GM23338 (cell line): ENCODE measurements at regions not wholly inside any gene's neighbourhood (a gene's known extent, or its start where the extent isn't known, plus 50 kb on each side); places are given as distances from the start of the nearest gene placed in this dataset.

Experiments
- ATAC-seq: fragments of 200-7000 bp; cut with Tn5 transposase; 3 replicates; pipeline ENCODE4 v1.9.1; 2020
- DNase-seq: peaks from one replicate; pipeline ENCODE4 v3.0.0-alpha.2; 2015; ENCODE audit warnings: low spot score
- H2AFZ ChIP-seq: fragments of 200-600 bp; sonication (generic); 2 replicates; pipeline ENCODE4 v1.8.0; 2016; ENCODE audit warnings: antibody characterized with exemption, mild to moderate bottlenecking, moderate library complexity
- H3F3A ChIP-seq: fragments of 200-600 bp; sonication (generic); replicated peaks from 2 replicates; pipeline ENCODE4 v1.8.0; 2017; ENCODE audit warnings: antibody characterized with exemption, mixed run types, low read depth
- H3K27ac ChIP-seq: fragments of 200-600 bp; sonication (generic); 2 replicates; pipeline ENCODE4 v1.6.1; 2016; ENCODE audit warnings: low read depth
- H3K27me3 ChIP-seq: fragments of 200-600 bp; sonication (generic); 2 replicates; pipeline ENCODE4 v1.8.0; 2016; ENCODE audit warnings: mild to moderate bottlenecking, mixed run types, moderate library complexity; ENCODE audit not compliant: insufficient read depth
- H3K36me3 ChIP-seq: fragments of 200-600 bp; sonication (generic); 2 replicates; pipeline ENCODE4 v1.8.0; 2016; ENCODE audit warnings: mild to moderate bottlenecking; ENCODE audit not compliant: insufficient read depth
- H3K4me1 ChIP-seq: fragments of 200-600 bp; sonication (generic); 2 replicates; pipeline ENCODE4 v1.8.0; 2016; ENCODE audit warnings: mild to moderate bottlenecking, moderate library complexity; ENCODE audit not compliant: insufficient read depth
- H3K4me2 ChIP-seq: fragments of 200-600 bp; sonication (generic); 2 replicates; pipeline ENCODE4 v1.7.1; 2017; ENCODE audit warnings: mixed run types
- H3K4me3 ChIP-seq: fragments of 200-600 bp; sonication (generic); 2 replicates; pipeline ENCODE4 v1.6.1; 2016; ENCODE audit warnings: mixed run types
- H3K79me2 ChIP-seq: fragments of 200-600 bp; sonication (generic); replicated peaks from 2 replicates; pipeline ENCODE4 v1.8.0; 2017; ENCODE audit warnings: mild to moderate bottlenecking; ENCODE audit not compliant: insufficient read depth
- H3K9me2 ChIP-seq: fragments of 200-600 bp; sonication (generic); 2 replicates; pipeline ENCODE4 v1.8.0; 2017; ENCODE audit not compliant: insufficient read depth
- H4K20me1 ChIP-seq: fragments of 200-600 bp; sonication (generic); replicated peaks from 2 replicates; pipeline ENCODE4 v1.8.0; 2017; ENCODE audit warnings: mild to moderate bottlenecking; ENCODE audit not compliant: insufficient read depth
- H3K27ac Mint-ChIP-seq: 2 replicates; pipeline ENCODE4 v1.8.0; 2020; ENCODE audit warnings: inconsistent platforms, mild to moderate bottlenecking, moderate library complexity, mixed read lengths
- H3K27me3 Mint-ChIP-seq: 3 replicates; pipeline ENCODE4 v1.8.0; 2022; ENCODE audit warnings: low read depth, mild to moderate bottlenecking, moderate library complexity, mixed read lengths, inconsistent platforms; ENCODE audit not compliant: insufficient read depth, poor library complexity
- H3K36me3 Mint-ChIP-seq: 3 replicates; pipeline ENCODE4 v1.8.0; 2021; ENCODE audit warnings: low read depth, mild to moderate bottlenecking, inconsistent platforms, moderate library complexity, mixed read lengths
- H3K4me1 Mint-ChIP-seq: 3 replicates; pipeline ENCODE4 v1.8.0; 2020; ENCODE audit warnings: mild to moderate bottlenecking, inconsistent platforms, mixed read lengths
- H3K4me3 Mint-ChIP-seq: 3 replicates; pipeline ENCODE4 v1.8.0; 2021; ENCODE audit warnings: moderate library complexity, mild to moderate bottlenecking, inconsistent platforms, mixed read lengths
- H3K9me3 Mint-ChIP-seq: 3 replicates; pipeline ENCODE4 v1.8.0; 2020; ENCODE audit warnings: moderate library complexity, mild to moderate bottlenecking, inconsistent platforms, mixed read lengths
- CREB1 ChIP-seq: fragments of 250-450 bp; sonication (Bioruptor Pico); IDR thresholded peaks from 2 replicates; pipeline ENCODE4 v1.5.0; 2020; ENCODE audit warnings: low read depth, mild to moderate bottlenecking, moderate library complexity
- CTCF ChIP-seq, 2 experiments: fragments of 200-600 bp in 1 of 2; sonication (generic) in 1 of 2; conservative IDR thresholded peaks; 2 replicates each; pipeline versions ENCODE4 v1.5.1 to v1.6.1; 2016 to 2017; ENCODE audit warnings: antibody characterized with exemption in 2 of 2, low read depth in 2 of 2, mild to moderate bottlenecking in 2 of 2, moderate library complexity in 1 of 2
- ETS1 ChIP-seq: IDR thresholded peaks from 2 replicates; pipeline ENCODE4 v1.6.1; 2016; ENCODE audit warnings: antibody characterized with exemption
- EZH2phosphoT487 ChIP-seq: fragments of 200-600 bp; sonication (generic); IDR thresholded peaks from one replicate; pipeline ENCODE4 v1.8.1; 2018; ENCODE audit warnings: antibody characterized with exemption; ENCODE audit not compliant: unreplicated experiment
- JUNB ChIP-seq: IDR thresholded peaks from one replicate; pipeline ENCODE4 v1.6.1; 2016; ENCODE audit warnings: antibody characterized with exemption; ENCODE audit not compliant: unreplicated experiment
- NANOG ChIP-seq: IDR thresholded peaks from 2 replicates; pipeline ENCODE4 v1.6.1; 2016; ENCODE audit warnings: antibody characterized with exemption, borderline replicate concordance
- REST ChIP-seq: IDR thresholded peaks from one replicate; pipeline ENCODE4 v1.6.1; 2018; ENCODE audit warnings: antibody characterized with exemption; ENCODE audit not compliant: unreplicated experiment
- STAT1 ChIP-seq: IDR thresholded peaks from one replicate; pipeline ENCODE4 v1.6.1; 2016; ENCODE audit warnings: antibody characterized with exemption; ENCODE audit not compliant: unreplicated experiment
- ZNF114 ChIP-seq: fragments of 250-450 bp; sonication (Bioruptor Pico); IDR thresholded peaks from 2 replicates; pipeline ENCODE4 v1.5.0; 2020; ENCODE audit warnings: mild to moderate bottlenecking, moderate library complexity
- ZNF331 ChIP-seq: fragments of 250-450 bp; sonication (Bioruptor Pico); IDR thresholded peaks from 2 replicates; pipeline ENCODE4 v1.5.0; 2020; ENCODE audit warnings: low read depth, mild to moderate bottlenecking, moderate library complexity

GRCh38 chr12:20234474-20234873 lies 133.9 kb upstream of the PDE3A start (continued):
- no peak for TF ChIP-seq CTCF (conservative IDR thresholded peaks at IDR 0.05; ENCODE audit: low read depth in 2 of 2)
- no peak for TF ChIP-seq ZNF114
- TF ChIP-seq REST = no peak
- TF ChIP-seq ZNF331 (CRISPR knock-in tag) = no peak
- TF ChIP-seq CREB1 (CRISPR knock-in tag) = no peak
- TF ChIP-seq STAT1 = no peak
- TF ChIP-seq ETS1 = no peak
- no peak for TF ChIP-seq JUNB
- no peak for TF ChIP-seq EZH2phosphoT487
- no peak for TF ChIP-seq NANOG

- no peaks in the 10 kb centered on the region for H3K4me1 Mint-ChIP-seq
- no peak for ATAC-seq
These were observed 131.2 kb upstream of the PDE3A start for GRCh38 chr12:20237091-20237490.

More at GRCh38 chr12:20237091-20237490, 131.2 kb upstream of the PDE3A start:
- Mint-ChIP-seq H3K36me3 (peaks cover 11% of the 10 kb centered on the region), H3K4me3 (no peak overlapping the region), H3K27ac (no peak overlapping the region), H3K27me3 (peaks cover 2% of the 10 kb centered on the region), H3K9me3 (peaks cover 22% of the 10 kb centered on the region)
- no peak for TF ChIP-seq ETS1
- Histone ChIP-seq H3K4me3 (no peak overlapping the region), H3K79me2 (no peaks in the 10 kb centered on the region), H3F3A (no peaks in the 10 kb centered on the region), H3K4me1 (no peaks in the 10 kb centered on the region), H3K4me2 (no peak overlapping the region), H3K27ac (no peak overlapping the region), H4K20me1 (no peaks in the 10 kb centered on the region), H3K9me2 (no peaks in the 10 kb centered on the region), H3K36me3 (peaks cover 3% of the 10 kb centered on the region; the same call in 1 of the 2 replicates), H3K27me3 (no peaks in the 10 kb centered on the region), H2AFZ (no peak overlapping the region)
- no peak for DNase-seq
